BJ (cell line): ENCODE measurements at regions not wholly inside any gene's neighbourhood (a gene's known extent, or its start where the extent isn't known, plus 50 kb on each side); places are given as distances from the start of the nearest gene placed in this dataset.
"Not testable (repeated sequence)": the region's sequence is repeated elsewhere in the genome, so short reads cannot be mapped to it uniquely, and the experiment has no call there.

Experiments used
- CTCF ChIA-PET: fragments of 350-600 bp; formaldehyde crosslinking; extraction: SDS; loops from one replicate; lab custom pipeline; 2021; ENCODE audit warnings: antibody characterized with exemption, inconsistent platforms; lab: Yijun Ruan, JAX
- POLR2A ChIA-PET: fragments of 300-600 bp; sonication (Branson Sonifier 250); formaldehyde crosslinking; extraction: SDS; loops from one replicate; lab custom pipeline; 2021; ENCODE audit warnings: antibody characterized with exemption; lab: Charles Lee
- DNase-seq: peaks from one replicate; pipeline ENCODE4 v3.0.0-alpha.2; 2011; ENCODE audit warnings: low read depth
- H3K27me3 ChIP-seq: 2 replicates; pipeline ENCODE4 v1.6.0; 2011; ENCODE audit warnings: low read length; ENCODE audit not compliant: control insufficient read depth, insufficient read depth
- H3K36me3 ChIP-seq: 2 replicates; pipeline ENCODE4 v1.5.1; 2011; ENCODE audit warnings: low read length; ENCODE audit not compliant: control insufficient read depth, insufficient read depth
- H3K4me3 ChIP-seq: 2 replicates; pipeline ENCODE4 v1.5.1; 2011; ENCODE audit warnings: low read depth, mild to moderate bottlenecking, control low read depth, low read length
- CTCF ChIP-seq: IDR thresholded peaks from 2 replicates; pipeline ENCODE4 v1.5.1; 2011; ENCODE audit warnings: low read depth, mild to moderate bottlenecking, control low read depth, inconsistent platforms, low read length, moderate library complexity; ENCODE audit not compliant: insufficient read depth

DNA sequence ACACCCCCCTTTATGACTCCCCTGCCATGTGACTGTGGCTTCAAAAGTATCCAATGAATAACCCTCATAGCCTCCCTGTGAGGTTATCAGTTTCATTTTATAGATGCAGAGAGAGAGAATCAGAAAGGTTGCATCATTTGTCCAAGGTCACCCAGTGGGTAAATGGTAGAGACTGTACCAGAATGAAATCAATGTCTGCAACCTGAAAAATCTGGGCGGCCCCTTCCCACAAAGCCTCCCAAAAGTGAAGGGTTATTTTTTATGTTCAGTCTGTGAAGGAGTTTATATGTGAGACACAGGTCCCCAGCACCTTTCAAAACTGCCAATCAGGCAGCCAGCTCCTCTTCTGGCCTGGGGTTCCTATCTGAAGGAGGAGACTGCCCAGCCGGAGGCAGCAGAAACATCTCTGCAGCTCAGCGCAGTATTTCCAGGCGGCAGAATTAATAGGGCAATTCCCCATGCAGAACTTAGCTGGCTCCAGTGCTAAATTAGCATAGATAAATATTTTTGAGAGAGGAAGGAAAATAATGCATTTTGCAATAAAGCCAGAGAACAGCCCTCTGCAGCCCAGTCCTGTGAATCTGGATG, 130.8 kb upstream of the PRR20G start:
- CTCF ChIA-PET, result no interaction called here
- no peak for TF ChIP-seq CTCF
- Histone ChIP-seq H3K36me3 (no peaks in the 10 kb centered on the region), H3K27me3 (peaks cover 18% of the 10 kb centered on the region), H3K4me3 (no peak overlapping the region)
- POLR2A ChIA-PET, result no interaction called here
- no peak for DNase-seq

DNA sequence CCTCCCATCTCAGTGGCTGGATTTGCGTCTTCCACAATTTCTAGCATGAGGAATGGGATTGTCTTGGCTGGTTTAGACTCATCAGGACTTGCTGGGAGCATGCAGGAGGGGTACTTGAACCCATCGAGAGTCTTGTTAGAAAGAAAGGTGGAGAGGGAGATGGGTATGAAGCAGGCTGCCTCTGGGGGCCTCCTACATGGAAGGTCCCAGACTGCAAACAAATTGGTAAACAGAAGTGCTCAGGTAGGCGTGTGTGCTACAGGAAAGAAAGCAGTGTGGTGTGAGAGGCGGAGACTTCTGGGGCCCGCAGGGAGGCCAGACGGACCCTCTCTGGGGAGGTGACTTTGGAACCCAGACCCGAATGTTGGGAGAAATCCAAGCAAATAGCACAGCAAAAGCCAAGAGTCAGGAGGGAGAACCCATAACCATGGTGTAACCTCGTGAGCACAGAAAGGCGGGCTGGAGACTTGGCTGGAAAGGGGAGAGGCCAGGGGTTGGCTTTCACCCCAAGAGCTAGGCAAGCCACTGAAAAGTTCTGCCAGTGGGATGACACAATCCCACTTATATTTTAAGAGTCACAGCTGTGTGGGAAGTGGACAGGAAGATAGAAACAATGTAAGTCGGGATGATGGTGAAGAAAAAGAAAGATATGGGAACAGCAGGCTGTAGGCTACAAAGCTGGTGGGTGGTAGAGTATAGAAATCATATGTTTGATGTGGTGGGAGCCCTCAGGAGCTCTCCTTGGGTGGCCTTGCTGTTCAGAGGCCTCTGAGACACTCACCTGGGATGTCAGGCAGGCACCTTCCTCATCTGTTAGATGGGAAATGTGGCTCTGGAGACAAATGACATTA, 130.1 kb upstream of the PRR20G start:
- H3K36me3 ChIP-seq, result no peaks in the 10 kb centered on the region
- CTCF ChIA-PET, result no interaction called here
- TF ChIP-seq CTCF, result no peak
- POLR2A ChIA-PET, result no interaction called here
- no peak overlapping the region for H3K4me3 ChIP-seq
- DNase-seq, result no peak
- peaks cover 19% of the 10 kb centered on the region for H3K27me3 ChIP-seq

- CTCF ChIA-PET, result no interaction called here
- Histone ChIP-seq H3K4me3 (no peak overlapping the region), H3K36me3 (no peaks in the 10 kb centered on the region), H3K27me3 (peaks cover 9% of the 10 kb centered on the region)
- no peak for DNase-seq
- no peak for TF ChIP-seq CTCF
- POLR2A ChIA-PET, result no interaction called here
Measured at GRCh38 chr3:127413871-127414270, 126.0 kb upstream of the PRR20G start.

GRCh38 chr3:127413318-127413673, 125.5 kb upstream of the PRR20G start:
- Histone ChIP-seq H3K4me3 (no peak overlapping the region), H3K36me3 (no peaks in the 10 kb centered on the region), H3K27me3 (peaks cover 9% of the 10 kb centered on the region)
- no peak for TF ChIP-seq CTCF
- CTCF ChIA-PET, result no interaction called here
- DNase-seq, result no peak
- POLR2A ChIA-PET, result no interaction called here

- no peak for DNase-seq
- TF ChIP-seq CTCF, result no peak
- ChIA-PET POLR2A (no interaction called here), CTCF (no interaction called here)
- no peaks in the 10 kb centered on the region for H3K36me3 ChIP-seq
- H3K4me3 ChIP-seq, result no peak overlapping the region
- H3K27me3 ChIP-seq, result peaks cover 9% of the 10 kb centered on the region
Measured at GRCh38 chr3:127412578-127413317, 124.9 kb upstream of the PRR20G start.

DNA sequence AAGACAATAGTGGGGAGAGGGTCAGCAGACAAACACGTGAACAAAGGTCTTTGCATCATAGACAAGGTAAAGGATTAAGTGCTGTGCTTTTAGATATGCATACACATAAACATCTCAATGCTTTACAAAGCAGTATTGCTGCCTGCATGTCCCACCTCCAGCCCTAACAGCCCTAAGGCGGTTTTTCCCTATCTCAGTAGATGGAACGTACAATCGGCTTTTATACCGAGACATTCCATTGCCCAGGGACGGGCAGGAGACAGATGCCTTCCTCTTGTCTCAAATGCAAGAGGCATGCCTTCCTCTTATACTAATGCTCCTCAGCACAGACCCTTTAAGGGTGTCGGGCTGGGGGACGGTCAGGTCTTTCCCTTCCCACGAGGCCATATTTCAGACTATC, 124.0 kb upstream of the PRR20G start:
- POLR2A ChIA-PET, H3K36me3 ChIP-seq, H3K27me3 ChIP-seq, H3K4me3 ChIP-seq, CTCF ChIA-PET, DNase-seq: not testable (repeated sequence)
